ENCODE measurements at regions not wholly inside any gene's neighbourhood (a gene's known extent, or its start where the extent isn't known, plus 50 kb on each side); places are given as distances from the start of the nearest gene placed in this dataset.

- no peak for TF ChIP-seq GATA2 (IDR thresholded peaks at IDR 0.05; ENCODE audit: low read depth, low read length)
- no peak for TF ChIP-seq GATA3 (IDR thresholded peaks at IDR 0.05; ENCODE audit: low read depth, low read length)
Observed at GRCh38 chr6:8904754-8905153, 469.4 kb upstream of the SLC35B3 start.

Measured in SH-SY5Y (cell line).